GM06990 (cell line): ENCODE measurements at regions not wholly inside any gene's neighbourhood (a gene's known extent, or its start where the extent isn't known, plus 50 kb on each side); places are given as distances from the start of the nearest gene placed in this dataset.

Experiments used
- DNase-seq: peaks from one replicate; pipeline ENCODE4 v3.0.0-alpha.2; 2011; ENCODE audit not compliant: insufficient read length; ENCODE audit errors: extremely low read depth
- H3K27me3 ChIP-seq: replicated peaks from 2 replicates; pipeline ENCODE4 v1.6.0; 2011; ENCODE audit warnings: low read length; ENCODE audit not compliant: control insufficient read depth, insufficient read depth
- H3K36me3 ChIP-seq: 2 replicates; pipeline ENCODE4 v1.5.1; 2011; ENCODE audit warnings: low read length; ENCODE audit not compliant: control insufficient read depth, insufficient read depth
- H3K4me3 ChIP-seq: replicated peaks from 2 replicates; pipeline ENCODE4 v1.5.1; 2011; ENCODE audit warnings: low read depth, mild to moderate bottlenecking, control low read depth, low read length
- CTCF ChIP-seq: IDR thresholded peaks from 2 replicates; pipeline ENCODE4 v1.5.1; 2011; ENCODE audit warnings: low read length, control low read depth, mild to moderate bottlenecking, inconsistent platforms; ENCODE audit not compliant: insufficient read depth, poor library complexity, severe bottlenecking

- TF ChIP-seq CTCF: no peak
- DNase-seq: no peak
- Histone ChIP-seq H3K27me3 (no peaks in the 10 kb centered on the region), H3K4me3 (no peak overlapping the region), H3K36me3 (no peaks in the 10 kb centered on the region)
These were observed 453.9 kb downstream of the MED13L start for GRCh38 chr12:115823635-115824034.

GRCh38 chr12:115820656-115821055, 456.8 kb downstream of the MED13L start:
- Histone ChIP-seq H3K36me3 (no peaks in the 10 kb centered on the region), H3K4me3 (no peak overlapping the region), H3K27me3 (no peaks in the 10 kb centered on the region)
- DNase-seq: no peak
- no peak for TF ChIP-seq CTCF

GRCh38 chr12:115818973-115819372, 458.5 kb downstream of the MED13L start:
- no peak for DNase-seq
- TF ChIP-seq CTCF: no peak
- no peak overlapping the region for H3K4me3 ChIP-seq
- no peaks in the 10 kb centered on the region for H3K27me3 ChIP-seq
- no peaks in the 10 kb centered on the region for H3K36me3 ChIP-seq

GRCh38 chr12:115817389-115817788, 460.1 kb downstream of the MED13L start:
- H3K27me3 ChIP-seq: no peaks in the 10 kb centered on the region
- H3K4me3 ChIP-seq: no peak overlapping the region
- DNase-seq: no peak
- H3K36me3 ChIP-seq: no peaks in the 10 kb centered on the region
- TF ChIP-seq CTCF: no peak

GRCh38 chr12:115815924-115816323, 461.6 kb downstream of the MED13L start:
- Histone ChIP-seq H3K27me3 (no peaks in the 10 kb centered on the region), H3K4me3 (no peak overlapping the region), H3K36me3 (no peaks in the 10 kb centered on the region)
- no peak for TF ChIP-seq CTCF
- no peak for DNase-seq

DNA sequence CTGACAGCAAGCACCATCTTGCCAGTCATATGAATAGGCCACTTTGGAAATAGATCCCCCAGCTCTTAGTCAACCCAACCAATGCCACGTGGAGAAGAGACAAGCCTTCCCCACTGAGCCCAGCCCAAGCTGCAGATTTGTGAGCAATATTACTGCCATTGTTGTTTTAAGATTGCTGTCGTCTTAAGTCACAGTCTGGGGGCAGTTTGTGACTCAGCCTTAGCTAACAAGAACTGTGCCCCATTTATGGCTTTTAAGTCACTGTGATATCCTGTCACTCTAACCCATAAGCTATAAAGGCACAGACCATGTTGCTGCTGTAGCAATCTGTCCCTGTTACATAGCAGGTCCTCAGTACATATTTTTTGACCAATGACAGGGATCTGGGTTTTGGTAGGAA, 464.2 kb downstream of the MED13L start:
- Histone ChIP-seq H3K36me3 (no peaks in the 10 kb centered on the region), H3K4me3 (no peak overlapping the region), H3K27me3 (no peaks in the 10 kb centered on the region)
- no peak for TF ChIP-seq CTCF
- DNase-seq: no peak
